ENCODE measurements at regions not wholly inside any gene's neighbourhood (a gene's known extent, or its start where the extent isn't known, plus 50 kb on each side); places are given as distances from the start of the nearest gene placed in this dataset.

DNA sequence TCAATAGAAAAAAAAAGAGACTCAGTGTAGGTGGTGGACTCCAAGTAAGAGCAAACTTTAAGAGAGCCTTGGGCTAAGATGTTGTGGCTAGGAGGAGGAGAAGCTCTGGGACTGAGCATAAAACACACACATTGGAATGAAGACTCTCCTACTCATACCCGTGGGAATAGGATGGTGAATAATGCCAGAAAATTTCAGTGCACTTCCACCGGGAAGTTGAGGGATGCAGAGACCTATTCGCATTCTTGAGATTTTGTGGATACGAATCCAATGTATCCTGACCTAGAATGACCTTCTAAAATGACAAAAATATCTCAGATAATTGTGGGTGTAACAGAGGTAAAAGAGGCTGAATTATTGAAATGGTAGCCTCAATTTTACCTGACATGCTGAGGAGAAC, 388.7 kb upstream of the SGO1 start:
- TF ChIP-seq, protein P1, sequence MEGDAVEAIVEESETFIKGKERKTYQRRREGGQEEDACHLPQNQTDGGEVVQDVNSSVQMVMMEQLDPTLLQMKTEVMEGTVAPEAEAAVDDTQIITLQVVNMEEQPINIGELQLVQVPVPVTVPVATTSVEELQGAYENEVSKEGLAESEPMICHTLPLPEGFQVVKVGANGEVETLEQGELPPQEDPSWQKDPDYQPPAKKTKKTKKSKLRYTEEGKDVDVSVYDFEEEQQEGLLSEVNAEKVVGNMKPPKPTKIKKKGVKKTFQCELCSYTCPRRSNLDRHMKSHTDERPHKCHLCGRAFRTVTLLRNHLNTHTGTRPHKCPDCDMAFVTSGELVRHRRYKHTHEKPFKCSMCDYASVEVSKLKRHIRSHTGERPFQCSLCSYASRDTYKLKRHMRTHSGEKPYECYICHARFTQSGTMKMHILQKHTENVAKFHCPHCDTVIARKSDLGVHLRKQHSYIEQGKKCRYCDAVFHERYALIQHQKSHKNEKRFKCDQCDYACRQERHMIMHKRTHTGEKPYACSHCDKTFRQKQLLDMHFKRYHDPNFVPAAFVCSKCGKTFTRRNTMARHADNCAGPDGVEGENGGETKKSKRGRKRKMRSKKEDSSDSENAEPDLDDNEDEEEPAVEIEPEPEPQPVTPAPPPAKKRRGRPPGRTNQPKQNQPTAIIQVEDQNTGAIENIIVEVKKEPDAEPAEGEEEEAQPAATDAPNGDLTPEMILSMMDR (IDR thresholded peaks at IDR 0.05; ENCODE audit: poor library complexity, severe bottlenecking): no peak
- TF ChIP-seq EZH2 (IDR thresholded peaks at IDR 0.05; ENCODE audit: borderline replicate concordance, insufficient read depth, low read length, poor library complexity, severe bottlenecking) (no peak), MXI1 (conservative IDR thresholded peaks at IDR 0.05; ENCODE audit: poor library complexity, severe bottlenecking) (no peak)

Measured in neural cell (in vitro differentiated cells).